GM18502 (cell line): ENCODE measurements at regions not wholly inside any gene's neighbourhood (a gene's known extent, or its start where the extent isn't known, plus 50 kb on each side); places are given as distances from the start of the nearest gene placed in this dataset.

Source experiments
- ATAC-seq: cut with Tn5 transposase; IDR thresholded peaks from one replicate; pipeline ENCODE4 v1.9.1; 2021; ENCODE audit warnings: mild to moderate bottlenecking; ENCODE audit not compliant: unreplicated experiment, poor library complexity

DNA sequence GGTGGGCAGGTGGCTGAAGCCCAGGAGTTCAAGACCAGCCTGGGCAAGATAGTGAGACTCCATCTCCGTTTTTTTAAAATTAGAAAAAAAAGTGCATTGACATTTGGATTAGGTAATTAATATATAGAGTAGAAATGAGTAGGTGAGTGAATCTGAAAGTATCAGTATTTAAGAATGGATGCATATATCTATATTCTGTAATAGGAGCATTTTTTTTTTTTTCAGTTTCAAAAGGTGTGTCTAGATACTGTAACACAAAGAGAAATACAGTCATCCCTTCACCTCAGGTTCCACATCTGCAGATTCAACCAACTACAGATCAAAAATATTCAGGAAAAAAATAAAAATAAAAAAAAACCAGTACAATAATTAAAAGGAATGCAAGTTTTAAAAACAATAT is 50.8 kb downstream of the RBM27 start:
- ATAC-seq = peak; percentile 60

DNA sequence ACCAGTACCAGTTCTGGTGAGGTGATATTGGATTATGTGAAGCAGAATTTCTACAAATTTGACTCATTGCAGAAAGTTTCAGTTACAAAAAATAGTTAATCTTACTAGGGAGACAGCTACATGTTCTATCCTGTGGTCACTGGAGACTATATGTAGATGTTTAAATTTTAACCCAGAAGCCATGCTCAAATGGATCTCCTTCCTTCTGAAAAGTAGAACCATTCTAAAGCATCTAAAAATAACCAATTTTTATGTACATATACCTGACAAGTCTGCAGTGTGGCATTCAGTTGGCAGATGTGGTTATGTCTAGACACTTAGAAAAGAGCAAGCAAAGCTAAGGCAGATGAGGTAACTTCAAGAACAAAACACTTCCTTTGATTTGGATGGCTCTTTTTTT is 65.5 kb upstream of the POU4F3 start:
- ATAC-seq = no peak

DNA sequence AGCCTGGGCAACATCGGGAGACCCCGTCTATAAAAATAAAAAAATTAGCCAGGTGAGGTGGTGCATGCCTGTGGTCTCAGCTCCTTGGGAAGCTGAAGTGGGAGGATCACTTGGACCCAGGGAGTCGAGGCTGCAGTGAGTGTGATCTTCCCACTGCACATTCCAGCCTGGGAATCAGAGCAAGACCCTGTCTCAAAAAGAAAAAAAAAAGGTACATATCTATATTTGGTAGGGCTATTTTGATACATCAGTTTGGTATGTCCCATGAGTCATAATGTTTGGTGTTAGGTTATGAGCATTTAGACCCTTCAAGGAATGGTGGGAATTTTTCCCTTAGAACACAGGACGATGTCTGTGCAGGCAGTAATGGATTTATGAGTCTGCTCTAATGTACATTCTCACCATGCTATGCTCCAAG is 55.3 kb upstream of the POU4F3 start:
- no peak for ATAC-seq

DNA sequence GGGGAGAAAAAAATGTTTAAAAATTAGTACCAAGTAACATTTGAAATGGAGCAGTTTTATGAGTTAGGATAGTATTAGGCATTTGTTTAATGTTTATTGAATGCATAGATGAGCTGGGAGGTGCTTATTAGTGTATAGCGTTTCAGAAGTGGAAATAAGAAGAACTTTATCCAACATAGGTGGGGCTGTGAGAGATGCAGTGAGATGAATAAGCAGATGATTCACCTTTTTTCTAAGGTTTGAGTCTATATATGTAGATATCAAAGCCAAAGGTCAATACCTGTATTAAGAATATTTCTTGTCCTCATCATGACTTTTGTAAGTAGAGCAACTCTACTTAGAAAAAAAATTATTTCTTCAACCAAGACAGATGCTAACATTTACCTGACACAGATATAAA is 54.6 kb upstream of the POU4F3 start:
- no peak for ATAC-seq
